Gastrocnemius medialis (tissue), 4 donors: ENCODE measurements at regions not wholly inside any gene's neighbourhood (a gene's known extent, or its start where the extent isn't known, plus 50 kb on each side); places are given as distances from the start of the nearest gene placed in this dataset.

Experiments used
- CTCF ChIP-seq, 5 experiments: fragments of 450-650 bp in 3 of 5; fragments of 200-600 bp in 2 of 5; sonication (generic) in 2 of 5; IDR thresholded peaks in 4 of 5; conservative IDR thresholded peaks in 1 of 5; 1 replicate in 4 of 5; 2 replicates in 1 of 5; pipeline ENCODE4 v1.5.1; 2016 to 2019; ENCODE audit warnings: antibody characterized with exemption in 5 of 5, mild to moderate bottlenecking in 3 of 5, moderate library complexity in 3 of 5
- POLR2A ChIP-seq, 2 donors: fragments of 450-650 bp; IDR thresholded peaks; one replicate each; pipeline ENCODE4 v1.6.1; 2017; ENCODE audit warnings: antibody characterized with exemption in 2 of 2, mild to moderate bottlenecking in 2 of 2, moderate library complexity in 2 of 2

DNA sequence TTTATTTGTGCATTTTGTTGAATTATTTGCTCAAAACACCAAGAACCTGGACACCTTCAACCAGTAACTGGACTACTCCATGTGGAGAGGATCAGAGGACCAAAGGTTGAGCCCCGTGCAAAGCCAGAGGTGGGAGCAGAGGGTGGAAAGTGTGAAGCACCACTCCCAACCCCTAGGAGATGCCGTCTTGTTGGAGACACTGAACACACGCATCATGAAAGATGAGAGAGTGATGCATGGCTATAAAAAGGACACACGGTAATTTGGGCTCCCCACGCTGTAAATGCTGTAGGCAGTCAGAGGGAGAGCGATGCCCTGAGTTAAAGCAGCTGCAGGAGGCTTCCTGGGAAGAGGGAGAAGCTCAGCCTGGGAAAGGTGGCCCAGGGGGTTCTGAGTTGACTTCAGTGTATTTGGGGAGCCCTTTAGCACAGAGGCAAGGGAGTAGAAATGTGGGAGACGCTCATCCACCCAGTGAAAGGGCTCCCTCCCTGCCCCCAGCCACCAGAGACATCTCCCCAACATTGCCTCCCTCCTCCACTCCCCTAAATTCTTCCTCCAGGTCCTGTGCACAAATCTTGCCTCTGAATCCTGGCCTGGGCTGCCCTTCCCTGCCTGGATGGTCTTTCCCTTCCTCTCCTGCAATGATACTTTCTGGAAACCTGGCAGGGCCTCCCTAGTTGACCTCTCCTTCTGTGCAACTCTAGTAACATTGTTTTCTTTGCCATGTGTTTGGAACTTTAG is 55.8 kb upstream of the IYD start:
- TF ChIP-seq CTCF (IDR thresholded peaks at IDR 0.05 in 4 of 5, conservative IDR thresholded peaks at IDR 0.05 in 1 of 5): no peak
- TF ChIP-seq POLR2A (IDR thresholded peaks at IDR 0.05): no peak
